Posterior cingulate gyrus (tissue), 11 donors: ENCODE measurements at regions not wholly inside any gene's neighbourhood (a gene's known extent, or its start where the extent isn't known, plus 50 kb on each side); places are given as distances from the start of the nearest gene placed in this dataset.

Experiments used
- DNase-seq, 10 donors: peaks; one replicate each; pipeline versions ENCODE4 v3.0.0 to v3.0.0-alpha.2; 2020 to 2021; ENCODE audit warnings: mixed read lengths in 3 of 10
- intact Hi-C: fragments of 100-400 bp; cut with DNase I; formaldehyde crosslinking; loops from one replicate; pipeline ENCODE4 v1.15.1; 2023

- intact Hi-C loops = no loop called here
- DNase-seq = no peak
Measured at GRCh38 chr18:71809711-71810110, 734.4 kb downstream of the CBLN2 start.

- DNase-seq = no peak
- intact Hi-C loops = no loop called here
Measured at GRCh38 chr18:71808616-71809015, 735.5 kb downstream of the CBLN2 start.

- intact Hi-C loops = no loop called here
- no peak for DNase-seq
Measured at GRCh38 chr18:71807586-71807985, 736.6 kb downstream of the CBLN2 start.

- DNase-seq = no peak
- intact Hi-C loops = no loop called here
Measured at GRCh38 chr18:71798986-71799673, 745.0 kb downstream of the CBLN2 start.

GRCh38 chr18:71797554-71797953 lies 746.6 kb downstream of the CBLN2 start:
- DNase-seq = no peak
- intact Hi-C loops = no loop called here

GRCh38 chr18:71784777-71785176 lies 759.4 kb downstream of the CBLN2 start:
- DNase-seq = no peak
- intact Hi-C loops = no loop called here

GRCh38 chr18:71760541-71760940 lies 783.6 kb downstream of the CBLN2 start:
- intact Hi-C loops = no loop called here
- DNase-seq = no peak

GRCh38 chr18:71754246-71754645 lies 789.9 kb downstream of the CBLN2 start:
- intact Hi-C loops = no loop called here

GRCh38 chr18:71743634-71744033 lies 800.5 kb downstream of the CBLN2 start:
- intact Hi-C loops = no loop called here
- no peak for DNase-seq

More at GRCh38 chr18:71754246-71754645, 789.9 kb downstream of the CBLN2 start:
- DNase-seq = no peak

- no peak for DNase-seq
- intact Hi-C loops = no loop called here
Measured at GRCh38 chr18:71729611-71730010, 814.5 kb downstream of the CBLN2 start.

- intact Hi-C loops = no loop called here
- DNase-seq = no peak
Measured at GRCh38 chr18:71727909-71728308, 816.2 kb downstream of the CBLN2 start.

- intact Hi-C loops = no loop called here
- no peak for DNase-seq
Measured at GRCh38 chr18:71725256-71725655, 818.9 kb downstream of the CBLN2 start.

- intact Hi-C loops = no loop called here
Measured at GRCh38 chr18:71707985-71708500, 836.1 kb downstream of the CBLN2 start.

GRCh38 chr18:71707400-71707799 lies 836.7 kb downstream of the CBLN2 start:
- no peak for DNase-seq
- intact Hi-C loops = no loop called here

More at GRCh38 chr18:71707985-71708500, 836.1 kb downstream of the CBLN2 start:
- DNase-seq = no peak

- no peak for DNase-seq
- intact Hi-C loops = no loop called here
Measured at GRCh38 chr18:71689416-71690160, 854.6 kb downstream of the CBLN2 start.

GRCh38 chr18:71682591-71682990 lies 861.6 kb downstream of the CBLN2 start:
- intact Hi-C loops = no loop called here

GRCh38 chr18:71678144-71678543 lies 866.0 kb downstream of the CBLN2 start:
- intact Hi-C loops = no loop called here
- DNase-seq = no peak

More at GRCh38 chr18:71682591-71682990, 861.6 kb downstream of the CBLN2 start:
- DNase-seq = no peak

- intact Hi-C loops = no loop called here
Measured at GRCh38 chr18:71673954-71674353, 870.2 kb downstream of the CBLN2 start.

GRCh38 chr18:71673498-71673897 lies 870.6 kb downstream of the CBLN2 start:
- peak in 1 of 10 donors; percentile 69 for DNase-seq
- intact Hi-C loops = no loop called here

More at GRCh38 chr18:71673954-71674353, 870.2 kb downstream of the CBLN2 start:
- DNase-seq = peak in 1 of 10 donors; percentile 49

GRCh38 chr18:71666481-71666880 lies 877.7 kb downstream of the CBLN2 start:
- DNase-seq = no peak
- intact Hi-C loops = no loop called here

- DNase-seq = no peak
- intact Hi-C loops = no loop called here
Measured at GRCh38 chr18:71665131-71665530, 879.0 kb downstream of the CBLN2 start.

- intact Hi-C loops = no loop called here
- peak in 1 of 10 donors; percentile 67 for DNase-seq
Measured at GRCh38 chr18:71643822-71644221, 900.3 kb downstream of the CBLN2 start.
